ENCODE measurements at regions not wholly inside any gene's neighbourhood (a gene's known extent, or its start where the extent isn't known, plus 50 kb on each side); places are given as distances from the start of the nearest gene placed in this dataset.

DNA sequence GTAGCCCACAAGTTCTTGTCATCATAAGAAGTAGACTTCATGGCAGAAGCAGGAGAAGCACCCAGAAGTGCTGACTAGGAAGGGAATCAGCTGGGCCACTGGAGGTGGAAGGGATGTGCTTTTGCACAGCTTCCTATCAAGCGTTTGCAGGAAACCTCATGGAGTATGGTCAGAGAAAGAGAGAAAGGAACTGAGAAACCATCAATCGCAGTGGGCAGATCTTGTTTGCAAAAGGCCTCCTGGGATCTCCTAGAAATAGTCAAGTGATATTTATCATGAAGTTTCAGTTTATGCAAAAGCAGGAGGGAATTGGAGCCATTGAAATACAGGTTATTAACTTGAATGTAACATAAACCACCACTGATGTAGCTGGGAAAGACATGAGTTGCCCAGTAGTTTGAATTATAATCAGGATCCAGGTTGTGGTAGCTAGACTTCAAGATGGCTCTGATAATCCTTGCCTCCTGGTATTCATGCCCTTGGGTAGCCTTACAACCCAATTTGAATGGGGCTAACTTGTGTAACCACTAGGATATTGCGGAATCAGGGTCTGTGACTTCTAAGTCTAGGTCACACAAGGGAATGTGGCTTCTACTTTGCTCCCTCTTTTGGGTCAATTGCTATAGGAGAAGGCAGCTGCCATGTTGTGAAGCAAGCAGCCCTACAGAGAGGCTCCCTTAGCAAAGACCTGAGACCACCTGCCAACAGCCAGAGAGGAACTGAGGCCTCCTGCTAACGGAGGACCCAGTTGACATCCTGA, 69.8 kb upstream of the TCF4 start:
- no peak for DNase-seq (ENCODE audit: low read depth)
- no peak overlapping the region for H3K4me3 ChIP-seq (ENCODE audit: low read depth, low read length)
- TF ChIP-seq, protein P1, sequence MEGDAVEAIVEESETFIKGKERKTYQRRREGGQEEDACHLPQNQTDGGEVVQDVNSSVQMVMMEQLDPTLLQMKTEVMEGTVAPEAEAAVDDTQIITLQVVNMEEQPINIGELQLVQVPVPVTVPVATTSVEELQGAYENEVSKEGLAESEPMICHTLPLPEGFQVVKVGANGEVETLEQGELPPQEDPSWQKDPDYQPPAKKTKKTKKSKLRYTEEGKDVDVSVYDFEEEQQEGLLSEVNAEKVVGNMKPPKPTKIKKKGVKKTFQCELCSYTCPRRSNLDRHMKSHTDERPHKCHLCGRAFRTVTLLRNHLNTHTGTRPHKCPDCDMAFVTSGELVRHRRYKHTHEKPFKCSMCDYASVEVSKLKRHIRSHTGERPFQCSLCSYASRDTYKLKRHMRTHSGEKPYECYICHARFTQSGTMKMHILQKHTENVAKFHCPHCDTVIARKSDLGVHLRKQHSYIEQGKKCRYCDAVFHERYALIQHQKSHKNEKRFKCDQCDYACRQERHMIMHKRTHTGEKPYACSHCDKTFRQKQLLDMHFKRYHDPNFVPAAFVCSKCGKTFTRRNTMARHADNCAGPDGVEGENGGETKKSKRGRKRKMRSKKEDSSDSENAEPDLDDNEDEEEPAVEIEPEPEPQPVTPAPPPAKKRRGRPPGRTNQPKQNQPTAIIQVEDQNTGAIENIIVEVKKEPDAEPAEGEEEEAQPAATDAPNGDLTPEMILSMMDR (IDR thresholded peaks at IDR 0.05; ENCODE audit: insufficient read depth, low read depth, low read length), result no peak

DNA sequence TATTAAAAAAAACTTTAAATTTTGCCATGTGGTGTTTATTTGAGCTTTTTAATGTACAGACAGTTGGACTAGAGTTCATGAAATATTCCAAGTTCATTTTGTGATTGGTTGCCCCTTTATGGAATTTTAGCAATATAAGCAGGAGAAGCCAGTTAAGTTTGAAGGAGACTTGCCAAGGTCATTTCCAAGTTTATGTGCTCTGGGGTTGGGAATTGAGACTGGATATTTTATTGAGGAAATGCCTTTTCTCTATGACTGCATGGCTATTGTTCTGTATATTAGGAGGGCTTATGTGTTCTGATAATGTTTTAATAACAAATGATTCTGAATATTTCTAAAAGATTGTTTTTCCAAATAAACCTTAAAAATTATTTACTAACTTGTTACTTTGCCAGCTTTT, 67.0 kb upstream of the TCF4 start:
- DNase-seq (ENCODE audit: low read depth), result no peak
- TF ChIP-seq, protein P1 (IDR thresholded peaks at IDR 0.05; ENCODE audit: insufficient read depth, low read depth, low read length), result no peak
- H3K4me3 ChIP-seq (ENCODE audit: low read depth, low read length), result no peak overlapping the region

- TF ChIP-seq, protein P1 (IDR thresholded peaks at IDR 0.05; ENCODE audit: insufficient read depth, low read depth, low read length), result no peak
- no peak overlapping the region for H3K4me3 ChIP-seq (ENCODE audit: low read depth, low read length)
- DNase-seq (ENCODE audit: low read depth), result no peak
Observed at GRCh38 chr18:55651236-55651635, 63.2 kb upstream of the TCF4 start.

- TF ChIP-seq, protein P1 (IDR thresholded peaks at IDR 0.05; ENCODE audit: insufficient read depth, low read depth, low read length), result no peak
- no peak overlapping the region for H3K4me3 ChIP-seq (ENCODE audit: low read depth, low read length)
Observed at GRCh38 chr18:55650363-55650870, 62.4 kb upstream of the TCF4 start.

GRCh38 chr18:55647331-55647730, 59.3 kb upstream of the TCF4 start:
- no peak for DNase-seq (ENCODE audit: low read depth)
- TF ChIP-seq, protein P1 (IDR thresholded peaks at IDR 0.05; ENCODE audit: insufficient read depth, low read depth, low read length), result no peak

More at GRCh38 chr18:55650363-55650870, 62.4 kb upstream of the TCF4 start:
- no peak for DNase-seq (ENCODE audit: low read depth)

GRCh38 chr18:55642191-55642590, 54.2 kb upstream of the TCF4 start:
- TF ChIP-seq, protein P1 (IDR thresholded peaks at IDR 0.05; ENCODE audit: insufficient read depth, low read depth, low read length), result no peak
- DNase-seq (ENCODE audit: low read depth), result no peak
- no peak overlapping the region for H3K4me3 ChIP-seq (ENCODE audit: low read depth, low read length)

More at GRCh38 chr18:55647331-55647730, 59.3 kb upstream of the TCF4 start:
- H3K4me3 ChIP-seq (ENCODE audit: low read depth, low read length), result no peak overlapping the region
